OCI-LY3 (cell line): ENCODE measurements at regions not wholly inside any gene's neighbourhood (a gene's known extent, or its start where the extent isn't known, plus 50 kb on each side); places are given as distances from the start of the nearest gene placed in this dataset.

Experiments used
- EZH2phosphoT487 ChIP-seq: fragments of 200-600 bp; shearing (Covaris generic); IDR thresholded peaks from 2 replicates; pipeline ENCODE4 v1.6.1; 2018; ENCODE audit warnings: antibody characterized with exemption, mixed run types, low read depth
- TF ChIP-seq, protein P1 (sequence below): fragments of 200-600, 300-600 bp; sonication (generic); IDR thresholded peaks from 2 replicates; pipeline ENCODE4 v1.5.1; 2014; ENCODE audit warnings: antibody characterized with exemption, low read length, low read depth

DNA sequence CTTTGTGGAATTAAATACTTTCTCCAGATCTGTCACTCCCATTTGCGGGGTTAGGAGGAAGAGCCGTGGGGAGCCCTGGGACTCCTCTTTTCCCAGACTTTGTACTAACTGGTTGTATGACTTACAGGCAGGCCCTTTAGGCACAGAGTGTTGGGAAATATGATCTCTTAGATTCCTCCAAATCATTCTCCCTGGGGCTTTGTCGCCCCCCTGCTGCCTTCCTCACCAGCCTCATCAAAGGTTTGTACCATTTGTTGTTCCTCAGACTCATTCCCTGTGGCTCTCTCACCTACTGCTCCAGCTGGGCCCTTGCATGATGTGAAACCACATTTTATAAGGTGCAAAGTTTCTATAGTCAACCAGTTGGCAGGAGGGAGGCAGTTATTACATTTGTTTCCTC, 56.4 kb downstream of the CRYGS start:
- TF ChIP-seq, protein P1, sequence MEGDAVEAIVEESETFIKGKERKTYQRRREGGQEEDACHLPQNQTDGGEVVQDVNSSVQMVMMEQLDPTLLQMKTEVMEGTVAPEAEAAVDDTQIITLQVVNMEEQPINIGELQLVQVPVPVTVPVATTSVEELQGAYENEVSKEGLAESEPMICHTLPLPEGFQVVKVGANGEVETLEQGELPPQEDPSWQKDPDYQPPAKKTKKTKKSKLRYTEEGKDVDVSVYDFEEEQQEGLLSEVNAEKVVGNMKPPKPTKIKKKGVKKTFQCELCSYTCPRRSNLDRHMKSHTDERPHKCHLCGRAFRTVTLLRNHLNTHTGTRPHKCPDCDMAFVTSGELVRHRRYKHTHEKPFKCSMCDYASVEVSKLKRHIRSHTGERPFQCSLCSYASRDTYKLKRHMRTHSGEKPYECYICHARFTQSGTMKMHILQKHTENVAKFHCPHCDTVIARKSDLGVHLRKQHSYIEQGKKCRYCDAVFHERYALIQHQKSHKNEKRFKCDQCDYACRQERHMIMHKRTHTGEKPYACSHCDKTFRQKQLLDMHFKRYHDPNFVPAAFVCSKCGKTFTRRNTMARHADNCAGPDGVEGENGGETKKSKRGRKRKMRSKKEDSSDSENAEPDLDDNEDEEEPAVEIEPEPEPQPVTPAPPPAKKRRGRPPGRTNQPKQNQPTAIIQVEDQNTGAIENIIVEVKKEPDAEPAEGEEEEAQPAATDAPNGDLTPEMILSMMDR, result 0 out of 2 replicates have a peak, but pooled peaks have one; percentile 16
- TF ChIP-seq EZH2phosphoT487, result no peak
